ENCODE measurements at regions not wholly inside any gene's neighbourhood (a gene's known extent, or its start where the extent isn't known, plus 50 kb on each side); places are given as distances from the start of the nearest gene placed in this dataset.

GRCh38 chr16:16890964-16891363 lies 512.0 kb downstream of the NPIPA7 start:
- no peak overlapping the region for H3K27ac ChIP-seq
- no peak for TF ChIP-seq CTCF (IDR thresholded peaks at IDR 0.05)
- no peak for TF ChIP-seq ZFX (IDR thresholded peaks at IDR 0.05; ENCODE audit: borderline replicate concordance)

- TF ChIP-seq CTCF (IDR thresholded peaks at IDR 0.05) (no peak), ZFX (IDR thresholded peaks at IDR 0.05; ENCODE audit: borderline replicate concordance) (no peak)
- no peak overlapping the region for H3K27ac ChIP-seq
These were observed 525.7 kb downstream of the NPIPA7 start for GRCh38 chr16:16904601-16905000.

- no peak for TF ChIP-seq CTCF (IDR thresholded peaks at IDR 0.05)
- no peak for TF ChIP-seq ZFX (IDR thresholded peaks at IDR 0.05; ENCODE audit: borderline replicate concordance)
- H3K27ac ChIP-seq = no peak overlapping the region
These were observed 526.9 kb downstream of the NPIPA7 start for GRCh38 chr16:16905850-16906249.

GRCh38 chr16:16907089-16907488 lies 528.1 kb downstream of the NPIPA7 start:
- no peak overlapping the region for H3K27ac ChIP-seq
- TF ChIP-seq CTCF (IDR thresholded peaks at IDR 0.05) = no peak

- TF ChIP-seq ZFX (IDR thresholded peaks at IDR 0.05; ENCODE audit: borderline replicate concordance) (no peak), CTCF (IDR thresholded peaks at IDR 0.05) (no peak)
These were observed 529.1 kb downstream of the NPIPA7 start for GRCh38 chr16:16908077-16908476.

GRCh38 chr16:16909126-16909525 lies 530.2 kb downstream of the NPIPA7 start:
- TF ChIP-seq CTCF (IDR thresholded peaks at IDR 0.05) (no peak), ZFX (IDR thresholded peaks at IDR 0.05; ENCODE audit: borderline replicate concordance) (no peak)
- no peak overlapping the region for H3K27ac ChIP-seq

More at GRCh38 chr16:16908077-16908476, 529.1 kb downstream of the NPIPA7 start:
- H3K27ac ChIP-seq = no peak overlapping the region

- TF ChIP-seq CTCF (IDR thresholded peaks at IDR 0.05) = no peak
- TF ChIP-seq ZFX (IDR thresholded peaks at IDR 0.05; ENCODE audit: borderline replicate concordance) = no peak
- H3K27ac ChIP-seq = no peak overlapping the region
These were observed 531.7 kb downstream of the NPIPA7 start for GRCh38 chr16:16910666-16911065.
